NB4 (cell line): ENCODE measurements at regions not wholly inside any gene's neighbourhood (a gene's known extent, or its start where the extent isn't known, plus 50 kb on each side); places are given as distances from the start of the nearest gene placed in this dataset.

ENCODE experiments used
- MYC ChIP-seq: IDR thresholded peaks from 2 replicates; pipeline ENCODE4 v1.6.1; 2011; ENCODE audit warnings: low read depth, low read length
- POLR2A ChIP-seq: IDR thresholded peaks from 2 replicates; pipeline ENCODE4 v1.6.1; 2011; ENCODE audit warnings: mild to moderate bottlenecking; ENCODE audit not compliant: insufficient read length; ENCODE audit errors: extremely low read depth
- TF ChIP-seq, protein P1 (sequence below): IDR thresholded peaks from one replicate; pipeline ENCODE4 v1.5.1; 2012; ENCODE audit warnings: low read depth, low read length
- TF ChIP-seq, protein P2 (sequence below): IDR thresholded peaks from 2 replicates; pipeline ENCODE4 v1.6.1; 2011; ENCODE audit warnings: low read depth, low read length

DNA sequence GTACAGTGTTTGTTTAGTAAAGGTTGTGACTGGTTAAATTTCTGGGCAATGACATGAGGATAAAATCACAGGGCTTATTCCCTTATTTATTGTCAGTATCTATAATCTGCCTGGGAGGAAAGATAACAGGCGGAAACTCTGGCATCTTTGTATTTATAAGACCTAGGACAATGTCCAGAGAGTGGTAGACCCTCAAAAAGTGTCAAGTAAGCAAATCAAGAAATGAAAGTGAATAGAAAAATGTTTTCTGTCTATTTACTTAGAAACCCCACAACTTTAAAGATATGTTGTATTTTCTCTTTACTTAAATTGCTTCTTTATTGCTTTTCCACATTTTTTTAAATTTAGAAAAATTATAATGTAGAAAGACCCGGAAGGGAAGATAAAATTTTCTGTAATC lies 544.6 kb downstream of the EDEM1 start:
- TF ChIP-seq POLR2A (no peak), MYC (no peak)
- TF ChIP-seq, protein P1, sequence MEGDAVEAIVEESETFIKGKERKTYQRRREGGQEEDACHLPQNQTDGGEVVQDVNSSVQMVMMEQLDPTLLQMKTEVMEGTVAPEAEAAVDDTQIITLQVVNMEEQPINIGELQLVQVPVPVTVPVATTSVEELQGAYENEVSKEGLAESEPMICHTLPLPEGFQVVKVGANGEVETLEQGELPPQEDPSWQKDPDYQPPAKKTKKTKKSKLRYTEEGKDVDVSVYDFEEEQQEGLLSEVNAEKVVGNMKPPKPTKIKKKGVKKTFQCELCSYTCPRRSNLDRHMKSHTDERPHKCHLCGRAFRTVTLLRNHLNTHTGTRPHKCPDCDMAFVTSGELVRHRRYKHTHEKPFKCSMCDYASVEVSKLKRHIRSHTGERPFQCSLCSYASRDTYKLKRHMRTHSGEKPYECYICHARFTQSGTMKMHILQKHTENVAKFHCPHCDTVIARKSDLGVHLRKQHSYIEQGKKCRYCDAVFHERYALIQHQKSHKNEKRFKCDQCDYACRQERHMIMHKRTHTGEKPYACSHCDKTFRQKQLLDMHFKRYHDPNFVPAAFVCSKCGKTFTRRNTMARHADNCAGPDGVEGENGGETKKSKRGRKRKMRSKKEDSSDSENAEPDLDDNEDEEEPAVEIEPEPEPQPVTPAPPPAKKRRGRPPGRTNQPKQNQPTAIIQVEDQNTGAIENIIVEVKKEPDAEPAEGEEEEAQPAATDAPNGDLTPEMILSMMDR, result no peak
- TF ChIP-seq, protein P2, sequence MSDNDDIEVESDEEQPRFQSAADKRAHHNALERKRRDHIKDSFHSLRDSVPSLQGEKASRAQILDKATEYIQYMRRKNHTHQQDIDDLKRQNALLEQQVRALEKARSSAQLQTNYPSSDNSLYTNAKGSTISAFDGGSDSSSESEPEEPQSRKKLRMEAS, result no peak
